ENCODE measurements at regions not wholly inside any gene's neighbourhood (a gene's known extent, or its start where the extent isn't known, plus 50 kb on each side); places are given as distances from the start of the nearest gene placed in this dataset.

- Histone ChIP-seq H3K9ac (ENCODE audit: low read depth in 1 of 3, low read length in 3 of 3) (no peak overlapping the region), H3K27me3 (ENCODE audit: control insufficient read depth in 3 of 3, insufficient read depth in 3 of 3, low read length in 3 of 3) (no peaks in the 10 kb centered on the region), H3K9me3 (ENCODE audit: control insufficient read depth in 3 of 3, low read length in 3 of 3) (no peaks in the 10 kb centered on the region), H3K4me1 (ENCODE audit: control insufficient read depth in 3 of 3, insufficient read depth in 3 of 3, low read length in 3 of 3) (no peaks in the 10 kb centered on the region), H3K27ac (ENCODE audit: low read depth, low read length) (no peak overlapping the region), H3K36me3 (ENCODE audit: control insufficient read depth in 3 of 3, insufficient read depth in 3 of 3, low read length in 3 of 3) (no peaks in the 10 kb centered on the region), H3K4me3 (ENCODE audit: low read length in 3 of 3) (no peak overlapping the region)
These were observed 105.5 kb downstream of the TLR4 start for GRCh38 chr9:117809751-117810150.

- no peak overlapping the region for H3K9ac ChIP-seq (ENCODE audit: low read depth in 1 of 3, low read length in 3 of 3)
- H3K4me1 ChIP-seq (ENCODE audit: control insufficient read depth in 3 of 3, insufficient read depth in 3 of 3, low read length in 3 of 3) = no peaks in the 10 kb centered on the region
- no peaks in the 10 kb centered on the region for H3K36me3 ChIP-seq (ENCODE audit: control insufficient read depth in 3 of 3, insufficient read depth in 3 of 3, low read length in 3 of 3)
- no peaks in the 10 kb centered on the region for H3K9me3 ChIP-seq (ENCODE audit: control insufficient read depth in 3 of 3, low read length in 3 of 3)
- no peaks in the 10 kb centered on the region for H3K27me3 ChIP-seq (ENCODE audit: control insufficient read depth in 3 of 3, insufficient read depth in 3 of 3, low read length in 3 of 3)
- H3K27ac ChIP-seq (ENCODE audit: low read depth, low read length) = no peak overlapping the region
- no peak overlapping the region for H3K4me3 ChIP-seq (ENCODE audit: low read length in 3 of 3)
These were observed 111.1 kb downstream of the TLR4 start for GRCh38 chr9:117815315-117815714.

GRCh38 chr9:117815948-117816347 lies 111.7 kb downstream of the TLR4 start:
- H3K36me3 ChIP-seq (ENCODE audit: control insufficient read depth in 3 of 3, insufficient read depth in 3 of 3, low read length in 3 of 3) = no peaks in the 10 kb centered on the region
- no peak overlapping the region for H3K27ac ChIP-seq (ENCODE audit: low read depth, low read length)
- H3K9ac ChIP-seq (ENCODE audit: low read depth in 1 of 3, low read length in 3 of 3) = no peak overlapping the region
- no peak overlapping the region for H3K4me3 ChIP-seq (ENCODE audit: low read length in 3 of 3)
- no peaks in the 10 kb centered on the region for H3K27me3 ChIP-seq (ENCODE audit: control insufficient read depth in 3 of 3, insufficient read depth in 3 of 3, low read length in 3 of 3)
- no peaks in the 10 kb centered on the region for H3K9me3 ChIP-seq (ENCODE audit: control insufficient read depth in 3 of 3, low read length in 3 of 3)
- H3K4me1 ChIP-seq (ENCODE audit: control insufficient read depth in 3 of 3, insufficient read depth in 3 of 3, low read length in 3 of 3) = no peaks in the 10 kb centered on the region

GRCh38 chr9:117821954-117822353 lies 117.8 kb downstream of the TLR4 start:
- Histone ChIP-seq H3K9me3 (ENCODE audit: control insufficient read depth in 3 of 3, low read length in 3 of 3) (no peaks in the 10 kb centered on the region), H3K4me3 (ENCODE audit: low read length in 3 of 3) (no peak overlapping the region), H3K4me1 (ENCODE audit: control insufficient read depth in 3 of 3, insufficient read depth in 3 of 3, low read length in 3 of 3) (no peaks in the 10 kb centered on the region), H3K27ac (ENCODE audit: low read depth, low read length) (no peak overlapping the region), H3K27me3 (ENCODE audit: control insufficient read depth in 3 of 3, insufficient read depth in 3 of 3, low read length in 3 of 3) (no peaks in the 10 kb centered on the region), H3K36me3 (ENCODE audit: control insufficient read depth in 3 of 3, insufficient read depth in 3 of 3, low read length in 3 of 3) (no peaks in the 10 kb centered on the region), H3K9ac (ENCODE audit: low read depth in 1 of 3, low read length in 3 of 3) (no peak overlapping the region)

- no peak overlapping the region for H3K9ac ChIP-seq (ENCODE audit: low read depth in 1 of 3, low read length in 3 of 3)
- no peak overlapping the region for H3K27ac ChIP-seq (ENCODE audit: low read depth, low read length)
- H3K36me3 ChIP-seq (ENCODE audit: control insufficient read depth in 3 of 3, insufficient read depth in 3 of 3, low read length in 3 of 3) = no peaks in the 10 kb centered on the region
- no peaks in the 10 kb centered on the region for H3K9me3 ChIP-seq (ENCODE audit: control insufficient read depth in 3 of 3, low read length in 3 of 3)
- H3K4me3 ChIP-seq (ENCODE audit: low read length in 3 of 3) = no peak overlapping the region
- no peaks in the 10 kb centered on the region for H3K4me1 ChIP-seq (ENCODE audit: control insufficient read depth in 3 of 3, insufficient read depth in 3 of 3, low read length in 3 of 3)
- no peaks in the 10 kb centered on the region for H3K27me3 ChIP-seq (ENCODE audit: control insufficient read depth in 3 of 3, insufficient read depth in 3 of 3, low read length in 3 of 3)
These were observed 119.4 kb downstream of the TLR4 start for GRCh38 chr9:117823576-117823975.

GRCh38 chr9:117825609-117826347 lies 121.6 kb downstream of the TLR4 start:
- no peaks in the 10 kb centered on the region for H3K4me1 ChIP-seq (ENCODE audit: control insufficient read depth in 3 of 3, insufficient read depth in 3 of 3, low read length in 3 of 3)
- H3K27me3 ChIP-seq (ENCODE audit: control insufficient read depth in 3 of 3, insufficient read depth in 3 of 3, low read length in 3 of 3) = no peaks in the 10 kb centered on the region
- H3K9me3 ChIP-seq (ENCODE audit: control insufficient read depth in 3 of 3, low read length in 3 of 3) = no peaks in the 10 kb centered on the region
- no peaks in the 10 kb centered on the region for H3K36me3 ChIP-seq (ENCODE audit: control insufficient read depth in 3 of 3, insufficient read depth in 3 of 3, low read length in 3 of 3)
- no peak overlapping the region for H3K9ac ChIP-seq (ENCODE audit: low read depth in 1 of 3, low read length in 3 of 3)
- H3K27ac ChIP-seq (ENCODE audit: low read depth, low read length) = no peak overlapping the region
- H3K4me3 ChIP-seq (ENCODE audit: low read length in 3 of 3) = no peak overlapping the region

GRCh38 chr9:117826837-117827236 lies 122.6 kb downstream of the TLR4 start:
- Histone ChIP-seq H3K27me3 (ENCODE audit: control insufficient read depth in 3 of 3, insufficient read depth in 3 of 3, low read length in 3 of 3) (no peaks in the 10 kb centered on the region), H3K4me3 (ENCODE audit: low read length in 3 of 3) (no peak overlapping the region), H3K9ac (ENCODE audit: low read depth in 1 of 3, low read length in 3 of 3) (no peak overlapping the region), H3K36me3 (ENCODE audit: control insufficient read depth in 3 of 3, insufficient read depth in 3 of 3, low read length in 3 of 3) (no peaks in the 10 kb centered on the region), H3K4me1 (ENCODE audit: control insufficient read depth in 3 of 3, insufficient read depth in 3 of 3, low read length in 3 of 3) (no peaks in the 10 kb centered on the region), H3K27ac (ENCODE audit: low read depth, low read length) (no peak overlapping the region), H3K9me3 (ENCODE audit: control insufficient read depth in 3 of 3, low read length in 3 of 3) (no peaks in the 10 kb centered on the region)

- Histone ChIP-seq H3K4me3 (ENCODE audit: low read length in 3 of 3) (no peak overlapping the region), H3K36me3 (ENCODE audit: control insufficient read depth in 3 of 3, insufficient read depth in 3 of 3, low read length in 3 of 3) (no peaks in the 10 kb centered on the region), H3K9ac (ENCODE audit: low read depth in 1 of 3, low read length in 3 of 3) (no peak overlapping the region), H3K27ac (ENCODE audit: low read depth, low read length) (no peak overlapping the region), H3K9me3 (ENCODE audit: control insufficient read depth in 3 of 3, low read length in 3 of 3) (no peaks in the 10 kb centered on the region), H3K4me1 (ENCODE audit: control insufficient read depth in 3 of 3, insufficient read depth in 3 of 3, low read length in 3 of 3) (no peaks in the 10 kb centered on the region), H3K27me3 (ENCODE audit: control insufficient read depth in 3 of 3, insufficient read depth in 3 of 3, low read length in 3 of 3) (no peaks in the 10 kb centered on the region)
These were observed 123.3 kb downstream of the TLR4 start for GRCh38 chr9:117827456-117827855.

GRCh38 chr9:117828466-117828865 lies 124.3 kb downstream of the TLR4 start:
- no peaks in the 10 kb centered on the region for H3K9me3 ChIP-seq (ENCODE audit: control insufficient read depth in 3 of 3, low read length in 3 of 3)
- no peaks in the 10 kb centered on the region for H3K36me3 ChIP-seq (ENCODE audit: control insufficient read depth in 3 of 3, insufficient read depth in 3 of 3, low read length in 3 of 3)

GRCh38 chr9:117835798-117836197 lies 131.6 kb downstream of the TLR4 start:
- no peak overlapping the region for H3K27ac ChIP-seq (ENCODE audit: low read depth, low read length)
- no peaks in the 10 kb centered on the region for H3K4me1 ChIP-seq (ENCODE audit: control insufficient read depth in 3 of 3, insufficient read depth in 3 of 3, low read length in 3 of 3)
- H3K27me3 ChIP-seq (ENCODE audit: control insufficient read depth in 3 of 3, insufficient read depth in 3 of 3, low read length in 3 of 3) = no peaks in the 10 kb centered on the region
- H3K9ac ChIP-seq (ENCODE audit: low read depth in 1 of 3, low read length in 3 of 3) = no peak overlapping the region
- H3K4me3 ChIP-seq (ENCODE audit: low read length in 3 of 3) = no peak overlapping the region
- H3K9me3 ChIP-seq (ENCODE audit: control insufficient read depth in 3 of 3, low read length in 3 of 3) = no peaks in the 10 kb centered on the region
- no peaks in the 10 kb centered on the region for H3K36me3 ChIP-seq (ENCODE audit: control insufficient read depth in 3 of 3, insufficient read depth in 3 of 3, low read length in 3 of 3)

More at GRCh38 chr9:117828466-117828865, 124.3 kb downstream of the TLR4 start:
- Histone ChIP-seq H3K27me3 (ENCODE audit: control insufficient read depth in 3 of 3, insufficient read depth in 3 of 3, low read length in 3 of 3) (no peaks in the 10 kb centered on the region), H3K9ac (ENCODE audit: low read depth in 1 of 3, low read length in 3 of 3) (no peak overlapping the region), H3K4me3 (ENCODE audit: low read length in 3 of 3) (no peak overlapping the region), H3K27ac (ENCODE audit: low read depth, low read length) (no peak overlapping the region), H3K4me1 (ENCODE audit: control insufficient read depth in 3 of 3, insufficient read depth in 3 of 3, low read length in 3 of 3) (no peaks in the 10 kb centered on the region)
